GM23338 (cell line): ENCODE measurements at regions not wholly inside any gene's neighbourhood (a gene's known extent, or its start where the extent isn't known, plus 50 kb on each side); places are given as distances from the start of the nearest gene placed in this dataset.

Experiments used
- ATAC-seq: fragments of 200-7000 bp; cut with Tn5 transposase; 3 replicates; pipeline ENCODE4 v1.9.1; 2020
- DNase-seq: peaks from one replicate; pipeline ENCODE4 v3.0.0-alpha.2; 2015; ENCODE audit warnings: low spot score
- H2AFZ ChIP-seq: fragments of 200-600 bp; sonication (generic); 2 replicates; pipeline ENCODE4 v1.8.0; 2016; ENCODE audit warnings: antibody characterized with exemption, mild to moderate bottlenecking, moderate library complexity
- H3F3A ChIP-seq: fragments of 200-600 bp; sonication (generic); replicated peaks from 2 replicates; pipeline ENCODE4 v1.8.0; 2017; ENCODE audit warnings: antibody characterized with exemption, mixed run types, low read depth
- H3K27ac ChIP-seq: fragments of 200-600 bp; sonication (generic); 2 replicates; pipeline ENCODE4 v1.6.1; 2016; ENCODE audit warnings: low read depth
- H3K27me3 ChIP-seq: fragments of 200-600 bp; sonication (generic); 2 replicates; pipeline ENCODE4 v1.8.0; 2016; ENCODE audit warnings: mild to moderate bottlenecking, mixed run types, moderate library complexity; ENCODE audit not compliant: insufficient read depth
- H3K36me3 ChIP-seq: fragments of 200-600 bp; sonication (generic); 2 replicates; pipeline ENCODE4 v1.8.0; 2016; ENCODE audit warnings: mild to moderate bottlenecking; ENCODE audit not compliant: insufficient read depth
- H3K4me1 ChIP-seq: fragments of 200-600 bp; sonication (generic); 2 replicates; pipeline ENCODE4 v1.8.0; 2016; ENCODE audit warnings: mild to moderate bottlenecking, moderate library complexity; ENCODE audit not compliant: insufficient read depth
- H3K4me2 ChIP-seq: fragments of 200-600 bp; sonication (generic); 2 replicates; pipeline ENCODE4 v1.7.1; 2017; ENCODE audit warnings: mixed run types
- H3K4me3 ChIP-seq: fragments of 200-600 bp; sonication (generic); 2 replicates; pipeline ENCODE4 v1.6.1; 2016; ENCODE audit warnings: mixed run types
- H3K79me2 ChIP-seq: fragments of 200-600 bp; sonication (generic); replicated peaks from 2 replicates; pipeline ENCODE4 v1.8.0; 2017; ENCODE audit warnings: mild to moderate bottlenecking; ENCODE audit not compliant: insufficient read depth
- H3K9me2 ChIP-seq: fragments of 200-600 bp; sonication (generic); 2 replicates; pipeline ENCODE4 v1.8.0; 2017; ENCODE audit not compliant: insufficient read depth
- H4K20me1 ChIP-seq: fragments of 200-600 bp; sonication (generic); replicated peaks from 2 replicates; pipeline ENCODE4 v1.8.0; 2017; ENCODE audit warnings: mild to moderate bottlenecking; ENCODE audit not compliant: insufficient read depth
- H3K27ac Mint-ChIP-seq: 2 replicates; pipeline ENCODE4 v1.8.0; 2020; ENCODE audit warnings: inconsistent platforms, mild to moderate bottlenecking, moderate library complexity, mixed read lengths
- H3K27me3 Mint-ChIP-seq: 3 replicates; pipeline ENCODE4 v1.8.0; 2022; ENCODE audit warnings: low read depth, mild to moderate bottlenecking, moderate library complexity, mixed read lengths, inconsistent platforms; ENCODE audit not compliant: insufficient read depth, poor library complexity
- H3K36me3 Mint-ChIP-seq: 3 replicates; pipeline ENCODE4 v1.8.0; 2021; ENCODE audit warnings: low read depth, mild to moderate bottlenecking, inconsistent platforms, moderate library complexity, mixed read lengths
- H3K4me1 Mint-ChIP-seq: 3 replicates; pipeline ENCODE4 v1.8.0; 2020; ENCODE audit warnings: mild to moderate bottlenecking, inconsistent platforms, mixed read lengths
- H3K4me3 Mint-ChIP-seq: 3 replicates; pipeline ENCODE4 v1.8.0; 2021; ENCODE audit warnings: moderate library complexity, mild to moderate bottlenecking, inconsistent platforms, mixed read lengths
- H3K9me3 Mint-ChIP-seq: 3 replicates; pipeline ENCODE4 v1.8.0; 2020; ENCODE audit warnings: moderate library complexity, mild to moderate bottlenecking, inconsistent platforms, mixed read lengths
- CREB1 ChIP-seq: fragments of 250-450 bp; sonication (Bioruptor Pico); IDR thresholded peaks from 2 replicates; pipeline ENCODE4 v1.5.0; 2020; ENCODE audit warnings: low read depth, mild to moderate bottlenecking, moderate library complexity
- EZH2 ChIP-seq: fragments of 200-600 bp; sonication (generic); IDR thresholded peaks from one replicate; pipeline ENCODE4 v1.8.0; 2017; ENCODE audit warnings: antibody characterized with exemption, mild to moderate bottlenecking, low read depth; ENCODE audit not compliant: unreplicated experiment
- EZH2phosphoT487 ChIP-seq: fragments of 200-600 bp; sonication (generic); IDR thresholded peaks from one replicate; pipeline ENCODE4 v1.8.1; 2018; ENCODE audit warnings: antibody characterized with exemption; ENCODE audit not compliant: unreplicated experiment
- JUNB ChIP-seq: IDR thresholded peaks from one replicate; pipeline ENCODE4 v1.6.1; 2016; ENCODE audit warnings: antibody characterized with exemption; ENCODE audit not compliant: unreplicated experiment
- NANOG ChIP-seq: IDR thresholded peaks from 2 replicates; pipeline ENCODE4 v1.6.1; 2016; ENCODE audit warnings: antibody characterized with exemption, borderline replicate concordance
- STAT1 ChIP-seq: IDR thresholded peaks from one replicate; pipeline ENCODE4 v1.6.1; 2016; ENCODE audit warnings: antibody characterized with exemption; ENCODE audit not compliant: unreplicated experiment
- ZNF114 ChIP-seq: fragments of 250-450 bp; sonication (Bioruptor Pico); IDR thresholded peaks from 2 replicates; pipeline ENCODE4 v1.5.0; 2020; ENCODE audit warnings: mild to moderate bottlenecking, moderate library complexity
- ZNF331 ChIP-seq: fragments of 250-450 bp; sonication (Bioruptor Pico); IDR thresholded peaks from 2 replicates; pipeline ENCODE4 v1.5.0; 2020; ENCODE audit warnings: low read depth, mild to moderate bottlenecking, moderate library complexity
- ZNF462 ChIP-seq: fragments of 250-450 bp; sonication (Bioruptor Pico); IDR thresholded peaks from 2 replicates; pipeline ENCODE4 v1.5.0; 2020; ENCODE audit warnings: mild to moderate bottlenecking, moderate library complexity
- TF ChIP-seq, protein P1 (sequence below), 2 experiments: fragments of 200-600 bp in 1 of 2; sonication (generic) in 1 of 2; conservative IDR thresholded peaks; 2 replicates each; pipeline versions ENCODE4 v1.5.1 to v1.6.1; 2016 to 2017; ENCODE audit warnings: antibody characterized with exemption in 2 of 2, low read depth in 2 of 2, mild to moderate bottlenecking in 2 of 2, moderate library complexity in 1 of 2
- TF ChIP-seq, protein P2 (sequence below): IDR thresholded peaks from one replicate; pipeline ENCODE4 v1.6.1; 2018; ENCODE audit warnings: antibody characterized with exemption; ENCODE audit not compliant: unreplicated experiment

GRCh38 chr1:168446081-168446480, 97.7 kb downstream of the XCL2 start:
- ATAC-seq = no peak
- H4K20me1 ChIP-seq = no peaks in the 10 kb centered on the region
- no peak overlapping the region for H2AFZ ChIP-seq
- TF ChIP-seq, protein P1, sequence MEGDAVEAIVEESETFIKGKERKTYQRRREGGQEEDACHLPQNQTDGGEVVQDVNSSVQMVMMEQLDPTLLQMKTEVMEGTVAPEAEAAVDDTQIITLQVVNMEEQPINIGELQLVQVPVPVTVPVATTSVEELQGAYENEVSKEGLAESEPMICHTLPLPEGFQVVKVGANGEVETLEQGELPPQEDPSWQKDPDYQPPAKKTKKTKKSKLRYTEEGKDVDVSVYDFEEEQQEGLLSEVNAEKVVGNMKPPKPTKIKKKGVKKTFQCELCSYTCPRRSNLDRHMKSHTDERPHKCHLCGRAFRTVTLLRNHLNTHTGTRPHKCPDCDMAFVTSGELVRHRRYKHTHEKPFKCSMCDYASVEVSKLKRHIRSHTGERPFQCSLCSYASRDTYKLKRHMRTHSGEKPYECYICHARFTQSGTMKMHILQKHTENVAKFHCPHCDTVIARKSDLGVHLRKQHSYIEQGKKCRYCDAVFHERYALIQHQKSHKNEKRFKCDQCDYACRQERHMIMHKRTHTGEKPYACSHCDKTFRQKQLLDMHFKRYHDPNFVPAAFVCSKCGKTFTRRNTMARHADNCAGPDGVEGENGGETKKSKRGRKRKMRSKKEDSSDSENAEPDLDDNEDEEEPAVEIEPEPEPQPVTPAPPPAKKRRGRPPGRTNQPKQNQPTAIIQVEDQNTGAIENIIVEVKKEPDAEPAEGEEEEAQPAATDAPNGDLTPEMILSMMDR (conservative IDR thresholded peaks at IDR 0.05; ENCODE audit: low read depth in 2 of 2) = no peak
- TF ChIP-seq JUNB = no peak
- TF ChIP-seq STAT1 = no peak
- TF ChIP-seq EZH2 = no peak
- no peak for TF ChIP-seq NANOG
- no peak for TF ChIP-seq ZNF114
- TF ChIP-seq CREB1 (CRISPR knock-in tag) = no peak
- H3K9me2 ChIP-seq = peaks cover 3% of the 10 kb centered on the region; the same call in 1 of the 2 replicates
- H3K4me1 ChIP-seq = no peaks in the 10 kb centered on the region
- Mint-ChIP-seq H3K9me3 (no peaks in the 10 kb centered on the region; the same call in 2 of the 3 replicates), H3K27ac (no peak overlapping the region), H3K4me1 (no peaks in the 10 kb centered on the region), H3K27me3 (no peaks in the 10 kb centered on the region), H3K4me3 (no peak overlapping the region), H3K36me3 (no peaks in the 10 kb centered on the region)
- no peak for DNase-seq
- no peaks in the 10 kb centered on the region for H3F3A ChIP-seq
- no peaks in the 10 kb centered on the region for H3K79me2 ChIP-seq
- H3K27ac ChIP-seq = no peak overlapping the region
- no peak overlapping the region for H3K4me2 ChIP-seq
- H3K27me3 ChIP-seq = no peaks in the 10 kb centered on the region
- H3K36me3 ChIP-seq = no peaks in the 10 kb centered on the region
- H3K4me3 ChIP-seq = no peak overlapping the region

DNA sequence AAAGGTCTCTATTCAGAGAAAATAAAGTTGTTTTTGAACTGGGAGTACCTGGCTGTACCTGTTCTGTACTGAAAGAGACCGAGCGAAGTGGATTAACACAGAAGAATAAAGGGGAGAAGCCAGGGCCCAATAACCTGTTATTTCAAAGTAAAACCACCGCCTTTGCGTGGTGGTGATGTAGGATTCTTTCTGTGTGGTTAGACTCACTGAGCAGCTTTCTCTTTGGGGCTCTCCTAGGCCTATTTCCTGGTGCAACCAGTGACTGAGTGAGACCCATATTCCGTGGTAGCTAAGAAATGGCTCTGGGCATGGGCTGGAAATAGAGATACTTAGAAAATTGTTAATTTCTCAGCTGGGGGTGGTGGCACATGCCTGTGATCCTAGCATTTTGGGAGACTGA, 99.9 kb downstream of the XCL2 start:
- Histone ChIP-seq H3F3A (no peaks in the 10 kb centered on the region), H3K4me2 (no peak overlapping the region), H3K27me3 (no peaks in the 10 kb centered on the region), H3K79me2 (no peaks in the 10 kb centered on the region), H3K9me2 (peaks cover 3% of the 10 kb centered on the region; the same call in 1 of the 2 replicates), H3K27ac (no peak overlapping the region), H2AFZ (no peak overlapping the region), H4K20me1 (no peaks in the 10 kb centered on the region), H3K4me1 (no peaks in the 10 kb centered on the region), H3K4me3 (no peak overlapping the region), H3K36me3 (no peaks in the 10 kb centered on the region)
- TF ChIP-seq, protein P2, sequence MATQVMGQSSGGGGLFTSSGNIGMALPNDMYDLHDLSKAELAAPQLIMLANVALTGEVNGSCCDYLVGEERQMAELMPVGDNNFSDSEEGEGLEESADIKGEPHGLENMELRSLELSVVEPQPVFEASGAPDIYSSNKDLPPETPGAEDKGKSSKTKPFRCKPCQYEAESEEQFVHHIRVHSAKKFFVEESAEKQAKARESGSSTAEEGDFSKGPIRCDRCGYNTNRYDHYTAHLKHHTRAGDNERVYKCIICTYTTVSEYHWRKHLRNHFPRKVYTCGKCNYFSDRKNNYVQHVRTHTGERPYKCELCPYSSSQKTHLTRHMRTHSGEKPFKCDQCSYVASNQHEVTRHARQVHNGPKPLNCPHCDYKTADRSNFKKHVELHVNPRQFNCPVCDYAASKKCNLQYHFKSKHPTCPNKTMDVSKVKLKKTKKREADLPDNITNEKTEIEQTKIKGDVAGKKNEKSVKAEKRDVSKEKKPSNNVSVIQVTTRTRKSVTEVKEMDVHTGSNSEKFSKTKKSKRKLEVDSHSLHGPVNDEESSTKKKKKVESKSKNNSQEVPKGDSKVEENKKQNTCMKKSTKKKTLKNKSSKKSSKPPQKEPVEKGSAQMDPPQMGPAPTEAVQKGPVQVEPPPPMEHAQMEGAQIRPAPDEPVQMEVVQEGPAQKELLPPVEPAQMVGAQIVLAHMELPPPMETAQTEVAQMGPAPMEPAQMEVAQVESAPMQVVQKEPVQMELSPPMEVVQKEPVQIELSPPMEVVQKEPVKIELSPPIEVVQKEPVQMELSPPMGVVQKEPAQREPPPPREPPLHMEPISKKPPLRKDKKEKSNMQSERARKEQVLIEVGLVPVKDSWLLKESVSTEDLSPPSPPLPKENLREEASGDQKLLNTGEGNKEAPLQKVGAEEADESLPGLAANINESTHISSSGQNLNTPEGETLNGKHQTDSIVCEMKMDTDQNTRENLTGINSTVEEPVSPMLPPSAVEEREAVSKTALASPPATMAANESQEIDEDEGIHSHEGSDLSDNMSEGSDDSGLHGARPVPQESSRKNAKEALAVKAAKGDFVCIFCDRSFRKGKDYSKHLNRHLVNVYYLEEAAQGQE = no peak
- TF ChIP-seq EZH2phosphoT487 (no peak), JUNB (no peak), NANOG (no peak), ZNF462 (no peak), ZNF331 (CRISPR knock-in tag) (no peak)
- H3K9me3 Mint-ChIP-seq = no peaks in the 10 kb centered on the region; the same call in 2 of the 3 replicates
- peaks cover 8% of the 10 kb centered on the region; the same call in 1 of the 3 replicates for H3K4me1 Mint-ChIP-seq
- no peak for DNase-seq
- no peak for ATAC-seq
- H3K27ac Mint-ChIP-seq = no peak overlapping the region
- no peaks in the 10 kb centered on the region for H3K36me3 Mint-ChIP-seq
- no peak overlapping the region for H3K4me3 Mint-ChIP-seq
- peaks cover under 1% of the 10 kb centered on the region for H3K27me3 Mint-ChIP-seq
